GM12878 (cell line): ENCODE measurements at regions not wholly inside any gene's neighbourhood (a gene's known extent, or its start where the extent isn't known, plus 50 kb on each side); places are given as distances from the start of the nearest gene placed in this dataset.

ENCODE experiments used
- ATAC-seq: fragments of 200-7000 bp; cut with Tn5 transposase; 3 replicates; pipeline ENCODE4 v1.9.1; 2020; ENCODE audit warnings: mild to moderate bottlenecking, moderate library complexity
- BruUV-seq: library from RNA; stranded (reverse); fragments of 400-500 nt; replicated peaks from 2 replicates; lab custom pipeline; 2021; lab: Mats Ljungman, UMichigan
- CTCF ChIA-PET: fragments of 300-600 bp; sonication (Branson Sonifier 250); formaldehyde crosslinking; extraction: SDS; loops from one replicate; lab custom pipeline; 2021; ENCODE audit warnings: inconsistent platforms; lab: Yijun Ruan, JAX
- POLR2A ChIA-PET: fragments of 350-600 bp; formaldehyde crosslinking; extraction: SDS; loops from one replicate; lab custom pipeline; 2021; ENCODE audit warnings: inconsistent platforms; lab: Charles Lee
- RAD21 ChIA-PET: fragments of 300-600 bp; sonication (Branson Sonifier 250); formaldehyde crosslinking; loops from one replicate; lab custom pipeline; 2023; ENCODE audit warnings: antibody characterized with exemption; ENCODE audit not compliant: unreplicated experiment; lab: Charles Lee
- SMC1A ChIA-PET: fragments of 300-600 bp; sonication (Branson Sonifier 250); formaldehyde crosslinking; loops from one replicate; lab custom pipeline; 2023; ENCODE audit not compliant: unreplicated experiment, uncharacterized antibody; lab: Charles Lee
- DNase-seq: peaks from one replicate; pipeline ENCODE4 v3.0.0-alpha.2; 2011; ENCODE audit warnings: low read depth, low spot score
- FAIRE-seq: peaks from 3 replicates; lab custom pipeline; 2011; peaks lifted over from hg19 to GRCh38; lab: Jason Lieb, UNC
- H2AFZ ChIP-seq: 2 replicates; pipeline ENCODE4 v1.6.0; 2011; ENCODE audit warnings: low read depth, low read length, control low read depth; ENCODE audit not compliant: control insufficient read depth
- H3K27ac ChIP-seq: 2 replicates; pipeline ENCODE4 v1.5.1; 2011; ENCODE audit warnings: control low read depth; ENCODE audit not compliant: control insufficient read depth, insufficient read depth
- H3K27me3 ChIP-seq, 2 experiments: replicated peaks in 1 of 2; 2 replicates each; pipeline versions ENCODE4 v1.6.0 to v1.6.1; 2011; ENCODE audit warnings: low read length in 1 of 2; ENCODE audit not compliant: control insufficient read depth in 2 of 2, insufficient read depth in 2 of 2
- H3K36me3 ChIP-seq, 2 experiments: 2 replicates each; pipeline ENCODE4 v1.5.1; 2011; ENCODE audit warnings: low read length in 1 of 2; ENCODE audit not compliant: control insufficient read depth in 2 of 2, insufficient read depth in 2 of 2
- H3K4me1 ChIP-seq: 2 replicates; pipeline ENCODE4 v1.6.1; 2011; ENCODE audit warnings: mild to moderate bottlenecking, low read length, moderate library complexity, mixed read lengths; ENCODE audit not compliant: control insufficient read depth, insufficient read depth
- H3K4me2 ChIP-seq: 2 replicates; pipeline ENCODE4 v1.6.0; 2011; ENCODE audit warnings: control low read depth; ENCODE audit not compliant: control insufficient read depth, insufficient read depth
- H3K4me3 ChIP-seq: fragments of 200-600 bp; sonication (generic); 2 replicates; pipeline ENCODE4 v1.5.1; 2016
- H3K79me2 ChIP-seq: 2 replicates; pipeline ENCODE4 v1.6.0; 2011; ENCODE audit warnings: low read length; ENCODE audit not compliant: control insufficient read depth, insufficient read depth
- H3K9ac ChIP-seq: 2 replicates; pipeline ENCODE4 v1.8.0; 2011; ENCODE audit warnings: low read length, control low read depth, mixed read lengths; ENCODE audit not compliant: control insufficient read depth, insufficient read depth
- H3K9me3 ChIP-seq: replicated peaks from 3 replicates; pipeline ENCODE4 v1.5.1; 2011; ENCODE audit warnings: mild to moderate bottlenecking, low read length; ENCODE audit not compliant: control insufficient read depth, insufficient read depth
- H4K20me1 ChIP-seq: 2 replicates; pipeline ENCODE4 v1.6.0; 2011; ENCODE audit not compliant: control insufficient read depth, insufficient read depth
- EP300 ChIP-seq, 2 experiments: fragments of 150-350 bp in 1 of 2; IDR thresholded peaks; 2 replicates each; pipeline ENCODE4 v1.6.1; 2011 to 2012; ENCODE audit warnings: low read depth in 2 of 2, low read length in 2 of 2, borderline replicate concordance in 1 of 2, improper control_type of control experiment in 1 of 2, inconsistent platforms in 1 of 2; ENCODE audit not compliant: control insufficient read depth in 1 of 2
- KLF5 ChIP-seq: fragments of 450-650 bp; IDR thresholded peaks from 2 replicates; pipeline ENCODE4 v1.6.1; 2014; ENCODE audit warnings: mild to moderate bottlenecking; ENCODE audit not compliant: partially characterized antibody
- NRF1 ChIP-seq: conservative IDR thresholded peaks from 2 replicates; pipeline ENCODE4 v1.6.1; 2011; ENCODE audit warnings: mild to moderate bottlenecking, low read depth, low read length, improper control_type of control experiment
- POLR2AphosphoS5 ChIP-seq: IDR thresholded peaks from 2 replicates; pipeline ENCODE4 v1.6.1; 2011; ENCODE audit warnings: mild to moderate bottlenecking, low read length, inconsistent platforms
- RAD51 ChIP-seq: fragments of 450-650 bp; IDR thresholded peaks from 2 replicates; pipeline ENCODE4 v1.6.1; 2016; ENCODE audit warnings: moderate library complexity, mild to moderate bottlenecking, inconsistent platforms
- SMC3 ChIP-seq: IDR thresholded peaks from 2 replicates; pipeline ENCODE4 v1.6.1; 2011; ENCODE audit warnings: low read length, improper control_type of control experiment, borderline replicate concordance
- TBL1XR1 ChIP-seq: IDR thresholded peaks from 2 replicates; pipeline ENCODE4 v1.6.1; 2012; ENCODE audit warnings: low read depth, low read length, improper control_type of control experiment
- YY1 ChIP-seq: IDR thresholded peaks from 2 replicates; pipeline ENCODE4 v1.6.1; 2011; ENCODE audit warnings: low read depth, mild to moderate bottlenecking, low read length
- ZNF207 ChIP-seq: fragments of 450-650 bp; IDR thresholded peaks from 2 replicates; pipeline ENCODE4 v1.6.1; 2014; ENCODE audit warnings: antibody characterized with exemption, mild to moderate bottlenecking, borderline replicate concordance
- WGBS: methylation state at CpG from one replicate; pipeline ENCODE4 v1.1.6; 2016; ENCODE audit warnings: low lambda C conversion rate; ENCODE audit not compliant: insufficient replicate concordance, insufficient coverage; ENCODE audit errors: missing lambda C conversion rate; 5-methylcytosine and 5-hydroxymethylcytosine counted together
- in situ Hi-C: fragments of 300-500 bp; cut with MboI; formaldehyde crosslinking; loops from 9 replicates; pipeline ENCODE4 v1.14.3; 2018; ENCODE audit warnings: mixed read lengths
- intact Hi-C: fragments of 100-400 bp; cut with micrococcal nuclease; formaldehyde crosslinking; loops from one replicate; pipeline ENCODE4 v1.14.2; 2022; ENCODE audit not compliant: unreplicated experiment
- TF ChIP-seq, protein P1 (sequence below): fragments of 450-650 bp; IDR thresholded peaks from 2 replicates; pipeline ENCODE4 v1.6.1; 2018; ENCODE audit warnings: mild to moderate bottlenecking, low read depth, moderate library complexity; ENCODE audit not compliant: partially characterized antibody
- TF ChIP-seq, protein P2 (sequence below): fragments of 450-650 bp; formaldehyde crosslinking; IDR thresholded peaks from 2 replicates; pipeline ENCODE4 v1.4.0; 2020; ENCODE audit warnings: mild to moderate bottlenecking, moderate library complexity

DNA sequence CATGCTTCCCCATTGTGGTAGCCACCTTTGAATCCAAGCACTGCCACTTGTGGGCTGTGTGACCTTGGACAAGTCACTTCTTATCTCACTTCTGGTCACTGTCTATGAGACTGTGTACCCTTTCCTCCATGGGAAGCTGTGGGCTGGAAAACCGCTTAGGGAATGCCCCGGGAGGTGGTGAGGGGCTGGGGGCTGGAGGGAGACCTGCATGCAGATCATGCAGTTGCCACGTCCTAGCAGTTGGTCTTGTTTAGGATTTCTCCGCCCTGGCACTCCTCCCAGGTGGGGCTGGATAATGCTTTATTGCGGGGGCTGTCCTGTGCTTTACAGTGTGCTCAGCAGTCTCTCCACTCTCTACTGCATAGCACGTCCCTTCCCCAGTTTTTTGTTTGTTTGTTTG is 62.9 kb upstream of the OPN4 start:
- Histone ChIP-seq H3K36me3 (no peaks in the 10 kb centered on the region), H3K27ac (no peak overlapping the region), H3K79me2 (no peaks in the 10 kb centered on the region), H3K9me3 (no peaks in the 10 kb centered on the region), H3K4me3 (no peak overlapping the region), H3K4me2 (no peak overlapping the region), H3K27me3 (no peaks in the 10 kb centered on the region), H3K4me1 (no peaks in the 10 kb centered on the region), H3K9ac (no peak overlapping the region)
- DNase-seq = no peak
- ChIA-PET POLR2A (no interaction called here), RAD21 (no interaction called here), CTCF (no interaction called here), SMC1A (no interaction called here)
- whole genome bisulfite sequencing = 25% methylated on average over 6 of the region's 6 CpGs
- no peak for ATAC-seq
- intact Hi-C loops = no loop called here
- TF ChIP-seq, protein P1, sequence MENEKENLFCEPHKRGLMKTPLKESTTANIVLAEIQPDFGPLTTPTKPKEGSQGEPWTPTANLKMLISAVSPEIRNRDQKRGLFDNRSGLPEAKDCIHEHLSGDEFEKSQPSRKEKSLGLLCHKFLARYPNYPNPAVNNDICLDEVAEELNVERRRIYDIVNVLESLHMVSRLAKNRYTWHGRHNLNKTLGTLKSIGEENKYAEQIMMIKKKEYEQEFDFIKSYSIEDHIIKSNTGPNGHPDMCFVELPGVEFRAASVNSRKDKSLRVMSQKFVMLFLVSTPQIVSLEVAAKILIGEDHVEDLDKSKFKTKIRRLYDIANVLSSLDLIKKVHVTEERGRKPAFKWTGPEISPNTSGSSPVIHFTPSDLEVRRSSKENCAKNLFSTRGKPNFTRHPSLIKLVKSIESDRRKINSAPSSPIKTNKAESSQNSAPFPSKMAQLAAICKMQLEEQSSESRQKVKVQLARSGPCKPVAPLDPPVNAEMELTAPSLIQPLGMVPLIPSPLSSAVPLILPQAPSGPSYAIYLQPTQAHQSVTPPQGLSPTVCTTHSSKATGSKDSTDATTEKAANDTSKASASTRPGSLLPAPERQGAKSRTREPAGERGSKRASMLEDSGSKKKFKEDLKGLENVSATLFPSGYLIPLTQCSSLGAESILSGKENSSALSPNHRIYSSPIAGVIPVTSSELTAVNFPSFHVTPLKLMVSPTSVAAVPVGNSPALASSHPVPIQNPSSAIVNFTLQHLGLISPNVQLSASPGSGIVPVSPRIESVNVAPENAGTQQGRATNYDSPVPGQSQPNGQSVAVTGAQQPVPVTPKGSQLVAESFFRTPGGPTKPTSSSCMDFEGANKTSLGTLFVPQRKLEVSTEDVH = no peak
- no peak for TF ChIP-seq ZNF207
- TF ChIP-seq, protein P2, sequence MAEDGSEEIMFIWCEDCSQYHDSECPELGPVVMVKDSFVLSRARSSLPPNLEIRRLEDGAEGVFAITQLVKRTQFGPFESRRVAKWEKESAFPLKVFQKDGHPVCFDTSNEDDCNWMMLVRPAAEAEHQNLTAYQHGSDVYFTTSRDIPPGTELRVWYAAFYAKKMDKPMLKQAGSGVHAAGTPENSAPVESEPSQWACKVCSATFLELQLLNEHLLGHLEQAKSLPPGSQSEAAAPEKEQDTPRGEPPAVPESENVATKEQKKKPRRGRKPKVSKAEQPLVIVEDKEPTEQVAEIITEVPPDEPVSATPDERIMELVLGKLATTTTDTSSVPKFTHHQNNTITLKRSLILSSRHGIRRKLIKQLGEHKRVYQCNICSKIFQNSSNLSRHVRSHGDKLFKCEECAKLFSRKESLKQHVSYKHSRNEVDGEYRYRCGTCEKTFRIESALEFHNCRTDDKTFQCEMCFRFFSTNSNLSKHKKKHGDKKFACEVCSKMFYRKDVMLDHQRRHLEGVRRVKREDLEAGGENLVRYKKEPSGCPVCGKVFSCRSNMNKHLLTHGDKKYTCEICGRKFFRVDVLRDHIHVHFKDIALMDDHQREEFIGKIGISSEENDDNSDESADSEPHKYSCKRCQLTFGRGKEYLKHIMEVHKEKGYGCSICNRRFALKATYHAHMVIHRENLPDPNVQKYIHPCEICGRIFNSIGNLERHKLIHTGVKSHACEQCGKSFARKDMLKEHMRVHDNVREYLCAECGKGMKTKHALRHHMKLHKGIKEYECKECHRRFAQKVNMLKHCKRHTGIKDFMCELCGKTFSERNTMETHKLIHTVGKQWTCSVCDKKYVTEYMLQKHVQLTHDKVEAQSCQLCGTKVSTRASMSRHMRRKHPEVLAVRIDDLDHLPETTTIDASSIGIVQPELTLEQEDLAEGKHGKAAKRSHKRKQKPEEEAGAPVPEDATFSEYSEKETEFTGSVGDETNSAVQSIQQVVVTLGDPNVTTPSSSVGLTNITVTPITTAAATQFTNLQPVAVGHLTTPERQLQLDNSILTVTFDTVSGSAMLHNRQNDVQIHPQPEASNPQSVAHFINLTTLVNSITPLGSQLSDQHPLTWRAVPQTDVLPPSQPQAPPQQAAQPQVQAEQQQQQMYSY (CRISPR knock-in tag) = no peak
- TF ChIP-seq KLF5 = no peak
- TF ChIP-seq YY1 = no peak
- no peak for TF ChIP-seq SMC3
- TF ChIP-seq POLR2AphosphoS5 = no peak
- no peak for TF ChIP-seq RAD51
- TF ChIP-seq TBL1XR1 = no peak
- TF ChIP-seq EP300 (IDR thresholded peaks at IDR 0.05; ENCODE audit: borderline replicate concordance in 1 of 2, control insufficient read depth in 1 of 2, low read depth in 2 of 2, low read length in 2 of 2) = no peak
- no peak for TF ChIP-seq NRF1
- TF ChIP-seq, all 136 proteins: peak for 0
- Histone ChIP-seq H2AFZ (no peak overlapping the region), H4K20me1 (no peaks in the 10 kb centered on the region)
- in situ Hi-C loops = no loop called here
- no peak for FAIRE-seq
- BruUV-seq = no TSS peak
